Gastroesophageal sphincter (tissue), 4 donors: ENCODE measurements at regions not wholly inside any gene's neighbourhood (a gene's known extent, or its start where the extent isn't known, plus 50 kb on each side); places are given as distances from the start of the nearest gene placed in this dataset.
"Not testable (repeated sequence)": the region's sequence is repeated elsewhere in the genome, so short reads cannot be mapped to it uniquely, and the experiment has no call there.

Experiments
- ATAC-seq: fragments of 150-250 bp; one replicate; pipeline ENCODE4 v1.9.1; 2016; ENCODE audit warnings: mild to moderate bottlenecking, moderate library complexity
- H3K27ac ChIP-seq, 4 donors: fragments of 200-600 bp; sonication (generic) in 3 of 4; 1 replicate in 3 of 4; 2 replicates in 1 of 4; pipeline ENCODE4 v1.5.1; 2016 to 2019
- H3K27me3 ChIP-seq: fragments of 200-600 bp; sonication (generic); one replicate; pipeline ENCODE4 v1.5.1; 2019
- H3K36me3 ChIP-seq, 2 donors: fragments of 200-600 bp; sonication (generic); one replicate each; pipeline ENCODE4 v1.5.1; 2019; ENCODE audit warnings: control low read depth in 1 of 2
- H3K4me1 ChIP-seq, 3 donors: fragments of 200-600 bp; sonication (generic); 1 replicate in 2 of 3; 2 replicates in 1 of 3; pipeline ENCODE4 v1.5.1; 2016 to 2019; ENCODE audit warnings: control low read depth in 2 of 3
- H3K4me3 ChIP-seq, 2 donors: fragments of 200-600 bp; sonication (generic); one replicate each; pipeline ENCODE4 v1.5.1; 2019; ENCODE audit warnings: mild to moderate bottlenecking in 1 of 2, moderate library complexity in 1 of 2
- H3K9me3 ChIP-seq, 3 donors: fragments of 200-600 bp; sonication (generic); one replicate each; pipeline ENCODE4 v1.5.1; 2017 to 2019; ENCODE audit warnings: control low read depth in 2 of 3
- CTCF ChIP-seq, 4 experiments: fragments of 200-600 bp in 2 of 4; fragments of 450-650 bp in 2 of 4; sonication (generic) in 1 of 4; IDR thresholded peaks; one replicate each; pipeline ENCODE4 v1.5.1; 2017 to 2019; ENCODE audit warnings: antibody characterized with exemption in 4 of 4, mild to moderate bottlenecking in 2 of 4, moderate library complexity in 2 of 4
- EP300 ChIP-seq: sonication (generic); formaldehyde crosslinking; IDR thresholded peaks from one replicate; pipeline ENCODE4 v1.6.1; 2017; ENCODE audit warnings: antibody characterized with exemption, mild to moderate bottlenecking
- POLR2A ChIP-seq, 2 donors: fragments of 450-650 bp; IDR thresholded peaks; one replicate each; pipeline ENCODE4 v1.6.1; 2017; ENCODE audit warnings: antibody characterized with exemption in 2 of 2, mild to moderate bottlenecking in 2 of 2, moderate library complexity in 1 of 2
- POLR2AphosphoS5 ChIP-seq: sonication (generic); formaldehyde crosslinking; IDR thresholded peaks from one replicate; pipeline ENCODE4 v1.6.1; 2017; ENCODE audit warnings: antibody characterized with exemption
- WGBS, 2 donors: methylation state at CpG; one replicate each; pipeline ENCODE4 v1.1.5; 2018; ENCODE audit warnings: low coverage in 1 of 2; 5-methylcytosine and 5-hydroxymethylcytosine counted together

- no peak for ATAC-seq
- 50 to 73% methylated on average over 1 to 3 of the region's 3 CpGs for WGBS, 2 donors
Measured at GRCh38 chr5:23412515-23412914, 94.9 kb upstream of the PRDM9 start.

GRCh38 chr5:23411994-23412393 lies 95.4 kb upstream of the PRDM9 start:
- 83 to 94% methylated on average over 2 of the region's 2 CpGs for WGBS, 2 donors
- Histone ChIP-seq H3K4me1 (no peaks in the 10 kb centered on the region), H3K36me3 (no peaks in the 10 kb centered on the region), H3K4me3 (no peak overlapping the region), H3K27ac (no peak overlapping the region), H3K9me3 (no peaks in the 10 kb centered on the region), H3K27me3 (no peaks in the 10 kb centered on the region)
- TF ChIP-seq POLR2A (IDR thresholded peaks at IDR 0.05) (no peak), CTCF (IDR thresholded peaks at IDR 0.05) (no peak), POLR2AphosphoS5 (no peak), EP300 (no peak)
- ATAC-seq, result no peak

More at GRCh38 chr5:23412515-23412914, 94.9 kb upstream of the PRDM9 start:
- Histone ChIP-seq H3K4me3 (no peak overlapping the region), H3K27me3 (no peaks in the 10 kb centered on the region), H3K4me1 (no peaks in the 10 kb centered on the region), H3K36me3 (no peaks in the 10 kb centered on the region), H3K9me3 (no peaks in the 10 kb centered on the region), H3K27ac (no peak overlapping the region)
- no peak for TF ChIP-seq EP300
- TF ChIP-seq POLR2AphosphoS5, result no peak

DNA sequence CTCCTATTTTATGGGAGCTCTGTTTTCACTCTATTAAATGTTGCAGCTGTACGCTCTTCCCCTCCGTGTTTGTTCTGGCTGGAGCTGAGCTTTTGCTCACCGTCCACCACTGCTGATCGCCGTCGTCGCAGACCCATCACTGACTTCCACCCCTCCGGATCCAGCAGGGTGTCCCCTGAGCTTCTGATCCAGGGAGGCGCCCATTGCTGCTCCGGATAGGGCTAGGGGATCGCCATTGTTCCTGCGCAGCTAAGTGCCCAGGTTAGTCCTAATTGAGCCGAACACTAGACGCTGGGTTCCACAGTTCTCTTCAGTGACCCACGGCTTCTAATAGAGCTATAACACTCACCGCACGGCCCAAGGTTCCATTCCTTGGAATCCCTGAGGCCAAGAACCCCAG lies 96.2 kb upstream of the PRDM9 start:
- WGBS, 2 donors, result 75 to 100% methylated on average over 1 to 9 of the region's 17 CpGs
- TF ChIP-seq EP300 (no peak), POLR2AphosphoS5 (no peak), POLR2A (IDR thresholded peaks at IDR 0.05) (no peak), CTCF (IDR thresholded peaks at IDR 0.05) (no peak)
- Histone ChIP-seq H3K4me3 (no peak overlapping the region), H3K4me1 (no peaks in the 10 kb centered on the region), H3K36me3 (no peaks in the 10 kb centered on the region), H3K9me3 (no peaks in the 10 kb centered on the region), H3K27ac (no peak overlapping the region), H3K27me3 (no peaks in the 10 kb centered on the region)
- ATAC-seq, result no peak

- H3K9me3 ChIP-seq, H3K4me1 ChIP-seq, H3K4me3 ChIP-seq, ATAC-seq, H3K36me3 ChIP-seq, H3K27me3 ChIP-seq, H3K27ac ChIP-seq: not testable (repeated sequence)
- 94 to 100% methylated on average over 1 to 5 of the region's 5 CpGs for WGBS, 2 donors
Measured at GRCh38 chr5:23410775-23411174, 96.6 kb upstream of the PRDM9 start.

DNA sequence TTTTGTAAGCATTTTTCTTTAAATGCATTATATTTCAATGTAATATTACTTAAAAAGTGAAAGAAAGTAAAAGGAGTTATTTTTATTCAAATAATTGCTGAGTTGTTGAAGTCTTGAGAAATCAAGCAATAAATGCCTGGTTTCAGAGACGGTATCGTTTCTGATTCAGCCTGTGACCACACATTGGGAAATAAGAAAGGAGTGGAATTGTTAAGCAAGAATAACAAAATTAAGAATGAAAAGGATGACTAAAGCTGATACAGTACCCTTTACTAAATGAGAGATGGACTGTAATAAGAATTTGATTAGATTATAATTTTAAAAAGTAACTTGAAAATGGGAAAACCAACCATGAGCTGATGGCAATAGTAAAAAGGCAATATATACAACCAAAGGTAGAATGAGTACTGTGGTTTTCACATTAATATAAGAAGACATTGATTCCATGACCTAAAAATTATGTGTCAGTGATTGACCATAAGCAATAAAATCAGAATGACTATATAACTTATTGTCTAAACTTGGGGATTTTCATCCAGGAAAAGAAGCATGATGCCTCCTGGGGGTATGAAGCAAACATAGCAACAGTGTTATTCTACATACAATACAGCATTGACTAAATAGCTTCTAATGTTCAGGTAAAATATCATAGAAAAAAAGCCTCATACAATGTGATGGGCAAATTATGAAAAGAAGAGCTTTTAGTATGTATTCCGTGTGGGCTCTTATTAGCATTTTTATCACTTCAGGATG lies 101.9 kb upstream of the PRDM9 start:
- Histone ChIP-seq H3K36me3 (no peaks in the 10 kb centered on the region), H3K4me3 (no peak overlapping the region), H3K27me3 (no peaks in the 10 kb centered on the region), H3K9me3 (no peaks in the 10 kb centered on the region), H3K4me1 (no peaks in the 10 kb centered on the region), H3K27ac (no peak overlapping the region)
- no peak for ATAC-seq
- WGBS, 2 donors, result 80 to 93% methylated on average over 3 of the region's 3 CpGs
- no peak for TF ChIP-seq EP300

- no peak for ATAC-seq
- Histone ChIP-seq H3K4me1 (no peaks in the 10 kb centered on the region), H3K4me3 (no peak overlapping the region), H3K27ac (no peak overlapping the region), H3K9me3 (no peaks in the 10 kb centered on the region), H3K36me3 (no peaks in the 10 kb centered on the region), H3K27me3 (no peaks in the 10 kb centered on the region)
- TF ChIP-seq CTCF (IDR thresholded peaks at IDR 0.05) (no peak), POLR2AphosphoS5 (no peak), POLR2A (IDR thresholded peaks at IDR 0.05) (no peak), EP300 (no peak)
- WGBS, 2 donors, result 76 to 83% methylated on average over 3 of the region's 3 CpGs
Measured at GRCh38 chr5:23402585-23402984, 104.8 kb upstream of the PRDM9 start.
